ENCODE measurements at regions not wholly inside any gene's neighbourhood (a gene's known extent, or its start where the extent isn't known, plus 50 kb on each side); places are given as distances from the start of the nearest gene placed in this dataset.

- no peak for TF ChIP-seq CTCF (conservative IDR thresholded peaks at IDR 0.05; ENCODE audit: control insufficient read depth, insufficient read depth, low read depth, low read length)
- DNase-seq (ENCODE audit: low read depth), result no peak
Measured at GRCh38 chr9:85117831-85118230, 448.3 kb downstream of the NTRK2 start.

DNA sequence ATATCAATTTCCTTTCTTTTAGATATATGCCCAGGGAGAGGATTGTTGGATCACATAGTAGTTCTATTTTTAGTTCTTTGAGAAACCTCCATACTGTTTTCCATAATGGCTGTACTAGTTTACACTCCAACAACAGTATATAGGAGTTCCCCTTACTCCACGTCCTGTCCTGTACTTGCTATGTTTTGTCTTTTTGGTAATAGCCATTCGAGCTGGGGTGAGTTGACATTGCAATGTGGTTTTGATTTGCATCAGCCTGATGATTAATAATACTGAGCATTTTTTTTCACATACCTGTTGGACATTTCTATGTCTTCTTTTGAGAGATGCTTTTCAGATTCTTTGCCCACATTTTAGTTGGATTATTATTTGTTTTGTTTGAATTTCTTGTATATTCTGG lies 445.9 kb downstream of the NTRK2 start:
- no peak for TF ChIP-seq CTCF (conservative IDR thresholded peaks at IDR 0.05; ENCODE audit: control insufficient read depth, insufficient read depth, low read depth, low read length)
- no peak overlapping the region for H3K4me3 ChIP-seq (ENCODE audit: control insufficient read depth, low read depth, low read length)
- DNase-seq (ENCODE audit: low read depth), result no peak

More at GRCh38 chr9:85117831-85118230, 448.3 kb downstream of the NTRK2 start:
- H3K4me3 ChIP-seq (ENCODE audit: control insufficient read depth, low read depth, low read length), result no peak overlapping the region

- H3K4me3 ChIP-seq (ENCODE audit: control insufficient read depth, low read depth, low read length), result no peak overlapping the region
- TF ChIP-seq CTCF (conservative IDR thresholded peaks at IDR 0.05; ENCODE audit: control insufficient read depth, insufficient read depth, low read depth, low read length), result no peak
- no peak for DNase-seq (ENCODE audit: low read depth)
Measured at GRCh38 chr9:85114799-85115198, 445.3 kb downstream of the NTRK2 start.

DNA sequence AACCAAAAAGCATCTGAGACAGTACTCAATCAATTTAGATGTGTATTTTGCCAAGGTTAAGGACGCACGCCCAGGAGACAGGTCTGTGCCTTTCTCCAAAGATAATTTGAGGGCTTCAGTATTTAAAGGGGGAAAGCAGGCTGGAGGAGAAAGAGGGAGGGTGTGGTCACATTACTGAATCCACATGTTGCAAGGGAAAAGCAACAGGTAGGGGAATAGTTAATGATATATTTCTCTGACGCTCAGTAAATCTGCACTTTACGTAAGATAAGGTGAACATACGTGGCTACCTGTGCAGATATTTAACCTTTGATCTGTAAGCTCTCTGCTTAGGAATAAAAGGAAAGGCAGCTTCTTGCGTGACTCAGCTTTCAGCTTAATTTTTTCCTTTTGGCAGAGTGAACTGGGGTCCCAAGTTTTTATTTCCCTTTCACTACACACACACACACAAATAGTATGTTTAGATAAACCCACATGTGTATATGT lies 443.4 kb downstream of the NTRK2 start:
- TF ChIP-seq CTCF (conservative IDR thresholded peaks at IDR 0.05; ENCODE audit: control insufficient read depth, insufficient read depth, low read depth, low read length), result no peak
- DNase-seq (ENCODE audit: low read depth), result no peak
- H3K4me3 ChIP-seq (ENCODE audit: control insufficient read depth, low read depth, low read length), result no peak overlapping the region

DNA sequence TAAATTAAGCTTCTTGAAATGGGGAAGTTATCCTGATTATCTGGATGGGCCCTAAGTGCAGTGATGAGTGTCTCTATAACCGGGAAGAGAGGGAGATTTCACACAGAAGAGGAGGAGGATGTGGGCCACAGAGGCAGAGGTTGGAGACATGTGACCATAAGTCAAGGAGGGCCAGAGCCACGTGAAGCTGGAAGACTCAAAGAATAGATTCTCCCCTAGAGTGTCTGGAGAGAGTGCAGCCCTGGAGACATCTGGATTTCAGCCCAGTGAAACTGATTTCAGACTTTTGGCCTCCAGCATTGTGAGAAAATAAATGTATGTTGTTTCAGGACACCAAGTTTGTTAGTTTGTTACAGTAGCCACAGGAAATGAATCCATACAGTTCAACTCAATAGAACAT lies 442.9 kb downstream of the NTRK2 start:
- H3K4me3 ChIP-seq (ENCODE audit: control insufficient read depth, low read depth, low read length), result no peak overlapping the region
- no peak for TF ChIP-seq CTCF (conservative IDR thresholded peaks at IDR 0.05; ENCODE audit: control insufficient read depth, insufficient read depth, low read depth, low read length)
- no peak for DNase-seq (ENCODE audit: low read depth)

DNA sequence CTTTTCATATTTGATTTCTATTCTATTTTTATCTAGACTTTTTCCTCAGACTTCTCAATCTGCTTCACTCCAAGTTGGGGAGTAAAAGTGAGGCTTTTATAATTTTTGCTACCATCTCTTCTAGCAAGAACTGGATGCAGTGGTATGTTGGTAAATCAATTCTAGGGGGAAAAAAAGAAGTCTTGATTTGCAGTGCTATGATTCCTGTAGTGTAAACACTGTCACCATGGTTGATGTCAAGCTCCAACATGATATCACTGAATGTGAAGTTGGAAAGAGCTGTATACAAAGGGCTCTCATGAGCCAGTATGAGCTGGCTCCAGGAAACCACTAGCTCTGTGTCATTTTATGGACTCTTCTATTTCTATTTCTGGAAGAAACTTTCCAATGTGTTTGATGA lies 439.2 kb downstream of the NTRK2 start:
- no peak overlapping the region for H3K4me3 ChIP-seq (ENCODE audit: control insufficient read depth, low read depth, low read length)
- TF ChIP-seq CTCF (conservative IDR thresholded peaks at IDR 0.05; ENCODE audit: control insufficient read depth, insufficient read depth, low read depth, low read length), result no peak
- no peak for DNase-seq (ENCODE audit: low read depth)

DNA sequence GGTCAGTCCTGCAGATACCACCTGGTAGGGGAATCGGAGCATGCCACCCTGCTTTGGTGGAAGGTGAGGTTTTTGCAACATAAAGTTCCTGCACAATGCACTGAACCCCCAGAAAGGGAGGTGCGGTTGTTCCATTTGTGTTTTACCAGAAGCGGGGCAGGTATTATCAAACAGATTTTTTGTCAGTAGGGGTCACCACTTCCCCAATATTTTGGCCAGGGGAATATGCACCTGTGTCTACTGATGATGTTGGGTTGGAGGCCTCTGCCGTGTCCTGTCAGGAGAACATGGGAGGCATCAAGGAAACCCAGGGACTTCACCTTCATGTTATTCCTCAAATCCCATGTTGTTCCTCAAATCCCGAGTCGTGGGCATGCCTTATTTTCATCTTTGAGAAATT lies 438.7 kb downstream of the NTRK2 start:
- no peak for TF ChIP-seq CTCF (conservative IDR thresholded peaks at IDR 0.05; ENCODE audit: control insufficient read depth, insufficient read depth, low read depth, low read length)
- DNase-seq (ENCODE audit: low read depth), result no peak
- H3K4me3 ChIP-seq (ENCODE audit: control insufficient read depth, low read depth, low read length), result no peak overlapping the region

Data from fibroblast of mammary gland (primary cell).